Transverse colon (tissue), 4 donors: ENCODE measurements at regions not wholly inside any gene's neighbourhood (a gene's known extent, or its start where the extent isn't known, plus 50 kb on each side); places are given as distances from the start of the nearest gene placed in this dataset.
A peak's percentile ranks its signal among the peaks of the same experiment; 100 is the strongest.

Experiments used
- DNase-seq: peaks from one replicate; pipeline ENCODE4 v3.0.0-alpha.2; 2019
- H3K27ac ChIP-seq, 4 donors: fragments of 200-600 bp; sonication (generic); 2 replicates each; pipeline ENCODE4 v1.5.1; 2016 to 2018; ENCODE audit warnings: inconsistent platforms in 4 of 4
- H3K27me3 ChIP-seq: fragments of 200-600 bp; sonication (generic); 2 replicates; pipeline ENCODE4 v1.5.1; 2017; ENCODE audit warnings: inconsistent platforms
- H3K36me3 ChIP-seq, 4 donors: fragments of 200-600 bp; sonication (generic); 2 replicates each; pipeline ENCODE4 v1.5.1; 2017 to 2019; ENCODE audit warnings: inconsistent platforms in 4 of 4
- H3K4me1 ChIP-seq, 4 donors: fragments of 200-600 bp; sonication (generic); 2 replicates each; pipeline ENCODE4 v1.5.1; 2017 to 2020; ENCODE audit warnings: inconsistent platforms in 4 of 4
- H3K4me3 ChIP-seq, 4 donors: fragments of 200-600 bp; sonication (generic); 1 replicate in 1 of 4; 2 replicates in 3 of 4; pipeline versions ENCODE4 v1.5.1 to v1.6.1; 2017 to 2019; ENCODE audit warnings: inconsistent platforms in 4 of 4
- H3K9me3 ChIP-seq, 2 donors: fragments of 200-600 bp; sonication (generic); 2 replicates each; pipeline ENCODE4 v1.5.1; 2017 to 2019; ENCODE audit warnings: inconsistent platforms in 2 of 2
- EP300 ChIP-seq: sonication (generic); formaldehyde crosslinking; IDR thresholded peaks from one replicate; pipeline ENCODE4 v1.6.1; 2017; ENCODE audit warnings: antibody characterized with exemption, low read depth
- POLR2A ChIP-seq: fragments of 450-650 bp; IDR thresholded peaks from one replicate; pipeline ENCODE4 v1.6.1; 2016; ENCODE audit warnings: antibody characterized with exemption, mild to moderate bottlenecking, moderate library complexity
- POLR2AphosphoS5 ChIP-seq, 3 donors: sonication (generic); formaldehyde crosslinking; IDR thresholded peaks; one replicate each; pipeline ENCODE4 v1.6.1; 2016; ENCODE audit warnings: antibody characterized with exemption in 3 of 3
- WGBS, 2 donors: methylation state at CpG; one replicate each; pipeline ENCODE4 v1.1.5; 2018; ENCODE audit warnings: low coverage in 1 of 2; 5-methylcytosine and 5-hydroxymethylcytosine counted together
- in situ Hi-C, 4 donors: fragments of 200-750 bp; cut with MboI; loops; one replicate each; pipeline versions ENCODE4 v1.15.0 to v1.15.1; 2017; ENCODE audit warnings: low sequenced_read_pairs in 3 of 4, low pct_ligation_motif_present in 1 of 4, low pct_unique_long_range_greater_than_20kb in 1 of 4
- intact Hi-C: fragments of 100-400 bp; cut with DNase I; formaldehyde crosslinking; loops from one replicate; pipeline ENCODE4 v1.15.1; 2023; ENCODE audit warnings: low total_unique reads
- TF ChIP-seq, protein P1 (sequence below), 5 experiments: fragments of 200-600 bp in 3 of 5; fragments of 450-650 bp in 2 of 5; sonication (generic) in 3 of 5; IDR thresholded peaks; 1 replicate in 2 of 5; 2 replicates in 3 of 5; pipeline ENCODE4 v1.5.1; 2016 to 2017; ENCODE audit warnings: antibody characterized with exemption in 5 of 5, inconsistent platforms in 3 of 5, mild to moderate bottlenecking in 2 of 5, moderate library complexity in 1 of 5

DNA sequence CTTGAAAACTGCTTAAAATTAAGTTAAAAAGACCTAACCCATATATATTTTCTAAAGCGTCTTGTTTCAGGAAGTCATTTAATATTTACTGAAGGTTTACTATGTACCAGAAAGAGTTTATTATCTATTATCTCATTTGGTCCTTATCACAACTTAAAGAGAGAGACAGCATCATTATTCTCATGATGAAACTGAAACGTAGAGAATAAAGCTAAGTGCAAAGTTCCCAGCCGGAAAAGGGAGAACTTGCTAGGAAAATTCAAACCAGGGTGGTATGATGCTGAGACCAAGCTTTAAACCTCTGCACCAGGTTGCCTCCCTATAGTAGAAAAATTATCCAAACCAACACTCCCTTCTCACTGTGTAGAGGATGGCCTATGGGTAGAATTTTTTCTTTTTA is 207.7 kb upstream of the BMPER start:
- Histone ChIP-seq H3K27ac (no peak overlapping the region), H3K4me3 (no peak overlapping the region), H3K4me1 (peaks cover 0 to 30% (median 11%) of the 10 kb centered on the region in 4 donors), H3K36me3 (no peaks in the 10 kb centered on the region), H3K9me3 (peaks cover 0 to 11% of the 10 kb centered on the region in 2 donors), H3K27me3 (no peaks in the 10 kb centered on the region)
- DNase-seq: no peak
- 48 to 55% methylated on average over 3 of the region's 3 CpGs for WGBS, 2 donors
- in situ Hi-C loops: no loop called here
- TF ChIP-seq, protein P1, sequence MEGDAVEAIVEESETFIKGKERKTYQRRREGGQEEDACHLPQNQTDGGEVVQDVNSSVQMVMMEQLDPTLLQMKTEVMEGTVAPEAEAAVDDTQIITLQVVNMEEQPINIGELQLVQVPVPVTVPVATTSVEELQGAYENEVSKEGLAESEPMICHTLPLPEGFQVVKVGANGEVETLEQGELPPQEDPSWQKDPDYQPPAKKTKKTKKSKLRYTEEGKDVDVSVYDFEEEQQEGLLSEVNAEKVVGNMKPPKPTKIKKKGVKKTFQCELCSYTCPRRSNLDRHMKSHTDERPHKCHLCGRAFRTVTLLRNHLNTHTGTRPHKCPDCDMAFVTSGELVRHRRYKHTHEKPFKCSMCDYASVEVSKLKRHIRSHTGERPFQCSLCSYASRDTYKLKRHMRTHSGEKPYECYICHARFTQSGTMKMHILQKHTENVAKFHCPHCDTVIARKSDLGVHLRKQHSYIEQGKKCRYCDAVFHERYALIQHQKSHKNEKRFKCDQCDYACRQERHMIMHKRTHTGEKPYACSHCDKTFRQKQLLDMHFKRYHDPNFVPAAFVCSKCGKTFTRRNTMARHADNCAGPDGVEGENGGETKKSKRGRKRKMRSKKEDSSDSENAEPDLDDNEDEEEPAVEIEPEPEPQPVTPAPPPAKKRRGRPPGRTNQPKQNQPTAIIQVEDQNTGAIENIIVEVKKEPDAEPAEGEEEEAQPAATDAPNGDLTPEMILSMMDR (IDR thresholded peaks at IDR 0.05): no peak
- TF ChIP-seq POLR2AphosphoS5 (IDR thresholded peaks at IDR 0.05): no peak
- no peak for TF ChIP-seq EP300
- TF ChIP-seq POLR2A: no peak
- intact Hi-C loops: no loop called here

DNA sequence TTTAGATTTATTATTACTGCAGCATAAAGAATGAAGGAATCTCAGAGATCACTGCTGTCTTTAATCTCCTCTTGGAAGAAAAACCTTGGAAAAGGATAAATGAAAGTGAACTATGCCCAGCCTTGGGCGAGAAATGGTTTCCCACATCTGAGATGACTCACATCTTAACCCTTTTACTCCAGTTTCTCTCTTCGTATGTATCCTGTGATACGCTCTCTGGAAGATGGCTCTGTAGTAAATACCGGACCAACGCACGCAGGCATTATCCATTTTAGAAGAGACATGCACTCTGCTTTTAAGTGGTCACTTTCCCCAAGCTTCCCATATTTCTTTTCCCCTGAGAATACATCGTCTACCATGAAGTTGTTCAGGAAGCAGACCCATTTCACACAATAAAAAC is 207.3 kb upstream of the BMPER start:
- peaks cover 0 to 30% (median 11%) of the 10 kb centered on the region in 4 donors for H3K4me1 ChIP-seq
- intact Hi-C loops (no loop called here), in situ Hi-C loops (no loop called here)
- H3K9me3 ChIP-seq: peaks cover 0 to 11% of the 10 kb centered on the region in 2 donors
- no peaks in the 10 kb centered on the region for H3K36me3 ChIP-seq
- 67 to 78% methylated on average over 7 of the region's 7 CpGs for WGBS, 2 donors
- DNase-seq: no peak
- H3K4me3 ChIP-seq: no peak overlapping the region
- H3K27me3 ChIP-seq: no peaks in the 10 kb centered on the region
- no peak for TF ChIP-seq POLR2AphosphoS5 (IDR thresholded peaks at IDR 0.05)
- H3K27ac ChIP-seq: peak overlapping the region in 3 of 4 donors; percentile 15 to 37 (median 15)

DNA sequence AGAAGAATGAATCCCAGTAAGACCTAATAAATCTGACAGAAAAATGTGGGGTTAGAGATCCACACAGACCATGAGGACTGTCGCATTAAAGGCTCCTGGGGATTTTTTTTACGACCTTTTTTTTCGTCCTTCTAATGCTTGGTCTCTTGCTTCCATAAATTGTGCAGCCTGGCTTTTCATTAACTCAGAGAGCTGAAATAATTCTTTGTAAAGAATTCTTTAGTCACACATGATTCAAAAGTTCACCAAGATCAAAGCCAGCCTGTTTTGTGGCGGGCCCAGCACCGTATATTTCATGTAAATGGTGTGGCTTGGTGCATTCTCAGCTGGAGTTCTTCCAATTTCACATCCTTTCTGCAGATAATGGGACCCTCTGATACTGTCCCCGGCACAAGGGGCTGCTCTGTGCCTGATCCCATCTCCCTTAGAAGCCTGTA is 206.6 kb upstream of the BMPER start:
- in situ Hi-C loops: no loop called here
- Histone ChIP-seq H3K27ac (peak overlapping the region in 3 of 4 donors; percentile 15 to 37 (median 15)), H3K36me3 (no peaks in the 10 kb centered on the region), H3K4me1 (peaks cover 0 to 30% (median 11%) of the 10 kb centered on the region in 4 donors), H3K9me3 (peaks cover 0 to 11% of the 10 kb centered on the region in 2 donors), H3K4me3 (no peak overlapping the region), H3K27me3 (no peaks in the 10 kb centered on the region)
- no peak for TF ChIP-seq POLR2AphosphoS5 (IDR thresholded peaks at IDR 0.05)
- TF ChIP-seq, protein P1 (IDR thresholded peaks at IDR 0.05): no peak
- no peak for TF ChIP-seq POLR2A
- TF ChIP-seq EP300: no peak
- 33% methylated on average over 6 of the region's 6 CpGs; no CpG with 5 or more reads in 1 of the 2 donors for WGBS, 2 donors
- peak; percentile 16 for DNase-seq
- intact Hi-C loops: no loop called here

DNA sequence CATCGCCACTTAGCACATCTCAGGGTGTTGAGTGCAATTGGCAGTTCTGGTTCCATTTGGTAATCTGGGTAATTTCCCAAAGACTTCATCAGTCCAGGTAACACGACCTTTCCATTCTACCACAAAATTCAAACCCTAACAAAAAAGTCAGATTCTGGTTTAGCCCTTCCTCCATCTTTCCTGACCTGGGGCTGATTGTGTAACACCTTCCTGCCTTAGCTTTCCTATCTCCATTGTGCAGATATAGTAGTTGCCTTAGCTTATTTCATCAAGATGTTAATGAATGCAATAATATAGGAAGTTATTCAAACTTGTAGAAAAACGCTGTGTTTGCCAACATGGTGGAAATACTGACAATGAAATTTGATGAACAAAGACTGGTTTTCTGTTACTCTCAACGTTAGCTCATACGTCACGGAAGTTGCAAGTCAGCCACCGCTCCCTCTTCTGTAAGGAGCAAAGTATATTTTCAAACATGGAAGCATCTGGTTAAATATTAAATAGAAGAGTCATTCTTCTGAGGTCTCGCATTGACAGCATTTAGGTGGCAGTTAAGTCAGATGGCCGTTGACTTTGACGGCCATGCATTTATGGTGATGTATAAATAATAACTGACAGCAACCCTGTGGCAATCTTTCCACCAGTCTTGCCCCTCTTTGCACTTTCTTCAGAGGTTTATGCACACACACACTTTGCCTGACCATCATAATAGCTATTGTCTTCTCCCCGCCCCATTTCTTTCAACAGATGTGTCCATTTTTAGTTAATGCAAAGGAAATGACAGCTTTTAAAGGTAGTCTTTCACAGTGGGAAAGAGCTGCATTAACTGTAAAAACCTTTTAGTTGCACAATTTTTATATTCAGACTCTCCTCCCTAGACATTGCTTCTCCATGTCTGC is 205.1 kb upstream of the BMPER start:
- peak; percentile 16 for DNase-seq
- Histone ChIP-seq H3K9me3 (peaks cover 0 to 11% of the 10 kb centered on the region in 2 donors), H3K27ac (peak overlapping the region in 3 of 4 donors; percentile 19 to 45 (median 37)), H3K27me3 (no peaks in the 10 kb centered on the region), H3K36me3 (no peaks in the 10 kb centered on the region), H3K4me3 (no peak overlapping the region), H3K4me1 (peaks cover 0 to 30% (median 11%) of the 10 kb centered on the region in 4 donors)
- TF ChIP-seq POLR2A (no peak), EP300 (no peak), POLR2AphosphoS5 (IDR thresholded peaks at IDR 0.05) (no peak)
- TF ChIP-seq, protein P1 (IDR thresholded peaks at IDR 0.05): no peak
- intact Hi-C loops (no loop called here), in situ Hi-C loops (no loop called here)
- 48 to 58% methylated on average over 10 to 11 of the region's 11 CpGs for WGBS, 2 donors
